ENCODE measurements at regions not wholly inside any gene's neighbourhood (a gene's known extent, or its start where the extent isn't known, plus 50 kb on each side); places are given as distances from the start of the nearest gene placed in this dataset.

GRCh38 chr1:104358621-104359020, 608.9 kb downstream of the AMY1C start:
- no peaks in the 10 kb centered on the region for H3K27me3 ChIP-seq (ENCODE audit: control insufficient read depth in 3 of 3, insufficient read depth in 3 of 3, low read length in 3 of 3)
- H3K36me3 ChIP-seq (ENCODE audit: control insufficient read depth in 3 of 3, insufficient read depth in 2 of 3, low read depth in 1 of 3, low read length in 3 of 3), result no peaks in the 10 kb centered on the region
- no peaks in the 10 kb centered on the region for H3K4me1 ChIP-seq (ENCODE audit: control insufficient read depth in 3 of 3, insufficient read depth in 2 of 3, low read depth in 1 of 3, low read length in 2 of 3)
- no peak overlapping the region for H3K27ac ChIP-seq (ENCODE audit: low read depth in 1 of 3, low read length in 2 of 3)
- DNase-seq (no peak), FAIRE-seq (no peak)
- WGBS, 3 donors, result 64 to 73% (median 72%) methylated on average over 3 of the region's 3 CpGs
- no peak overlapping the region for H3K4me3 ChIP-seq (ENCODE audit: low read depth in 1 of 3, low read length in 3 of 3)
- H3K9me3 ChIP-seq (ENCODE audit: control insufficient read depth in 2 of 2, insufficient read depth in 1 of 2, low read depth in 1 of 2, low read length in 1 of 2), result no peaks in the 10 kb centered on the region

GRCh38 chr1:104378414-104378813, 628.7 kb downstream of the AMY1C start:
- Histone ChIP-seq H3K4me3 (ENCODE audit: low read depth in 1 of 3, low read length in 3 of 3) (no peak overlapping the region), H3K36me3 (ENCODE audit: control insufficient read depth in 3 of 3, insufficient read depth in 2 of 3, low read depth in 1 of 3, low read length in 3 of 3) (no peaks in the 10 kb centered on the region), H3K27me3 (ENCODE audit: control insufficient read depth in 3 of 3, insufficient read depth in 3 of 3, low read length in 3 of 3) (no peaks in the 10 kb centered on the region), H3K4me1 (ENCODE audit: control insufficient read depth in 3 of 3, insufficient read depth in 2 of 3, low read depth in 1 of 3, low read length in 2 of 3) (no peaks in the 10 kb centered on the region), H3K9me3 (ENCODE audit: control insufficient read depth in 2 of 2, insufficient read depth in 1 of 2, low read depth in 1 of 2, low read length in 1 of 2) (no peaks in the 10 kb centered on the region), H3K27ac (ENCODE audit: low read depth in 1 of 3, low read length in 2 of 3) (no peak overlapping the region)
- 5 to 18% (median 10%) methylated on average over 1 of the region's 1 CpG for WGBS, 3 donors
- DNase-seq (no peak), FAIRE-seq (no peak)

- H3K4me1 ChIP-seq (ENCODE audit: control insufficient read depth in 3 of 3, insufficient read depth in 2 of 3, low read depth in 1 of 3, low read length in 2 of 3), result no peaks in the 10 kb centered on the region
- FAIRE-seq, result no peak
- no peak overlapping the region for H3K27ac ChIP-seq (ENCODE audit: low read depth in 1 of 3, low read length in 2 of 3)
- WGBS, 3 donors, result 85 to 100% (median 85%) methylated on average over 2 of the region's 2 CpGs
- no peak for DNase-seq
- H3K9me3 ChIP-seq (ENCODE audit: control insufficient read depth in 2 of 2, insufficient read depth in 1 of 2, low read depth in 1 of 2, low read length in 1 of 2), result no peaks in the 10 kb centered on the region
- no peaks in the 10 kb centered on the region for H3K36me3 ChIP-seq (ENCODE audit: control insufficient read depth in 3 of 3, insufficient read depth in 2 of 3, low read depth in 1 of 3, low read length in 3 of 3)
- no peaks in the 10 kb centered on the region for H3K27me3 ChIP-seq (ENCODE audit: control insufficient read depth in 3 of 3, insufficient read depth in 3 of 3, low read length in 3 of 3)
- H3K4me3 ChIP-seq (ENCODE audit: low read depth in 1 of 3, low read length in 3 of 3), result no peak overlapping the region
These were observed 630.3 kb downstream of the AMY1C start for GRCh38 chr1:104380003-104380402.

GRCh38 chr1:104387716-104388508, 638.2 kb downstream of the AMY1C start:
- WGBS, 3 donors, result 67 to 75% (median 71%) methylated on average over 5 of the region's 5 CpGs
- H3K36me3 ChIP-seq (ENCODE audit: control insufficient read depth in 3 of 3, insufficient read depth in 2 of 3, low read depth in 1 of 3, low read length in 3 of 3), result no peaks in the 10 kb centered on the region
- H3K4me1 ChIP-seq (ENCODE audit: control insufficient read depth in 3 of 3, insufficient read depth in 2 of 3, low read depth in 1 of 3, low read length in 2 of 3), result no peaks in the 10 kb centered on the region
- DNase-seq, result no peak
- H3K27me3 ChIP-seq (ENCODE audit: control insufficient read depth in 3 of 3, insufficient read depth in 3 of 3, low read length in 3 of 3), result no peaks in the 10 kb centered on the region
- FAIRE-seq, result no peak
- peaks cover 0 to 4% of the 10 kb centered on the region in 2 donors for H3K9me3 ChIP-seq (ENCODE audit: control insufficient read depth in 2 of 2, insufficient read depth in 1 of 2, low read depth in 1 of 2, low read length in 1 of 2)
- no peak overlapping the region for H3K27ac ChIP-seq (ENCODE audit: low read depth in 1 of 3, low read length in 2 of 3)
- H3K4me3 ChIP-seq (ENCODE audit: low read depth in 1 of 3, low read length in 3 of 3), result no peak overlapping the region

- Histone ChIP-seq H3K4me3 (ENCODE audit: low read depth in 1 of 3, low read length in 3 of 3) (no peak overlapping the region), H3K9me3 (ENCODE audit: control insufficient read depth in 2 of 2, insufficient read depth in 1 of 2, low read depth in 1 of 2, low read length in 1 of 2) (peaks cover 0 to 4% of the 10 kb centered on the region in 2 donors), H3K27me3 (ENCODE audit: control insufficient read depth in 3 of 3, insufficient read depth in 3 of 3, low read length in 3 of 3) (no peaks in the 10 kb centered on the region), H3K27ac (ENCODE audit: low read depth in 1 of 3, low read length in 2 of 3) (no peak overlapping the region), H3K36me3 (ENCODE audit: control insufficient read depth in 3 of 3, insufficient read depth in 2 of 3, low read depth in 1 of 3, low read length in 3 of 3) (no peaks in the 10 kb centered on the region), H3K4me1 (ENCODE audit: control insufficient read depth in 3 of 3, insufficient read depth in 2 of 3, low read depth in 1 of 3, low read length in 2 of 3) (no peaks in the 10 kb centered on the region)
- WGBS, 3 donors, result 53 to 69% (median 55%) methylated on average over 1 of the region's 1 CpG
- no peak for DNase-seq
- no peak for FAIRE-seq
These were observed 642.9 kb downstream of the AMY1C start for GRCh38 chr1:104392552-104392951.

- H3K27ac ChIP-seq (ENCODE audit: low read depth in 1 of 3, low read length in 2 of 3), result no peak overlapping the region
- H3K36me3 ChIP-seq (ENCODE audit: control insufficient read depth in 3 of 3, insufficient read depth in 2 of 3, low read depth in 1 of 3, low read length in 3 of 3), result no peaks in the 10 kb centered on the region
- no peaks in the 10 kb centered on the region for H3K4me1 ChIP-seq (ENCODE audit: control insufficient read depth in 3 of 3, insufficient read depth in 2 of 3, low read depth in 1 of 3, low read length in 2 of 3)
- H3K9me3 ChIP-seq (ENCODE audit: control insufficient read depth in 2 of 2, insufficient read depth in 1 of 2, low read depth in 1 of 2, low read length in 1 of 2), result no peaks in the 10 kb centered on the region
- H3K27me3 ChIP-seq (ENCODE audit: control insufficient read depth in 3 of 3, insufficient read depth in 3 of 3, low read length in 3 of 3), result no peaks in the 10 kb centered on the region
- no peak for DNase-seq
- 33 to 39% (median 38%) methylated on average over 2 of the region's 2 CpGs for WGBS, 3 donors
- H3K4me3 ChIP-seq (ENCODE audit: low read depth in 1 of 3, low read length in 3 of 3), result no peak overlapping the region
- no peak for FAIRE-seq
These were observed 652.5 kb downstream of the AMY1C start for GRCh38 chr1:104402178-104402577.

GRCh38 chr1:104403883-104404282, 654.2 kb downstream of the AMY1C start:
- H3K4me1 ChIP-seq (ENCODE audit: control insufficient read depth in 3 of 3, insufficient read depth in 2 of 3, low read depth in 1 of 3, low read length in 2 of 3), result no peaks in the 10 kb centered on the region
- FAIRE-seq, result no peak

GRCh38 chr1:104406728-104407127, 657.0 kb downstream of the AMY1C start:
- DNase-seq (no peak), FAIRE-seq (no peak)
- Histone ChIP-seq H3K27ac (ENCODE audit: low read depth in 1 of 3, low read length in 2 of 3) (no peak overlapping the region), H3K4me3 (ENCODE audit: low read depth in 1 of 3, low read length in 3 of 3) (no peak overlapping the region), H3K4me1 (ENCODE audit: control insufficient read depth in 3 of 3, insufficient read depth in 2 of 3, low read depth in 1 of 3, low read length in 2 of 3) (no peaks in the 10 kb centered on the region), H3K9me3 (ENCODE audit: control insufficient read depth in 2 of 2, insufficient read depth in 1 of 2, low read depth in 1 of 2, low read length in 1 of 2) (peaks cover 0 to 4% of the 10 kb centered on the region in 2 donors), H3K36me3 (ENCODE audit: control insufficient read depth in 3 of 3, insufficient read depth in 2 of 3, low read depth in 1 of 3, low read length in 3 of 3) (no peaks in the 10 kb centered on the region), H3K27me3 (ENCODE audit: control insufficient read depth in 3 of 3, insufficient read depth in 3 of 3, low read length in 3 of 3) (no peaks in the 10 kb centered on the region)
- WGBS, 3 donors, result 66 to 77% (median 72%) methylated on average over 2 of the region's 2 CpGs

More at GRCh38 chr1:104403883-104404282, 654.2 kb downstream of the AMY1C start:
- Histone ChIP-seq H3K9me3 (ENCODE audit: control insufficient read depth in 2 of 2, insufficient read depth in 1 of 2, low read depth in 1 of 2, low read length in 1 of 2) (peaks cover 0 to 4% of the 10 kb centered on the region in 2 donors), H3K27ac (ENCODE audit: low read depth in 1 of 3, low read length in 2 of 3) (no peak overlapping the region), H3K36me3 (ENCODE audit: control insufficient read depth in 3 of 3, insufficient read depth in 2 of 3, low read depth in 1 of 3, low read length in 3 of 3) (no peaks in the 10 kb centered on the region), H3K4me3 (ENCODE audit: low read depth in 1 of 3, low read length in 3 of 3) (no peak overlapping the region), H3K27me3 (ENCODE audit: control insufficient read depth in 3 of 3, insufficient read depth in 3 of 3, low read length in 3 of 3) (no peaks in the 10 kb centered on the region)
- no peak for DNase-seq
- whole genome bisulfite sequencing, 3 donors, result 79 to 87% (median 84%) methylated on average over 1 of the region's 1 CpG

GRCh38 chr1:104408268-104408667, 658.6 kb downstream of the AMY1C start:
- WGBS, 3 donors, result 76 to 79% (median 79%) methylated on average over 8 of the region's 8 CpGs
- peaks cover 0 to 4% of the 10 kb centered on the region in 2 donors for H3K9me3 ChIP-seq (ENCODE audit: control insufficient read depth in 2 of 2, insufficient read depth in 1 of 2, low read depth in 1 of 2, low read length in 1 of 2)
- FAIRE-seq (no peak), DNase-seq (no peak)
- H3K36me3 ChIP-seq (ENCODE audit: control insufficient read depth in 3 of 3, insufficient read depth in 2 of 3, low read depth in 1 of 3, low read length in 3 of 3), result no peaks in the 10 kb centered on the region
- no peak overlapping the region for H3K4me3 ChIP-seq (ENCODE audit: low read depth in 1 of 3, low read length in 3 of 3)
- no peaks in the 10 kb centered on the region for H3K4me1 ChIP-seq (ENCODE audit: control insufficient read depth in 3 of 3, insufficient read depth in 2 of 3, low read depth in 1 of 3, low read length in 2 of 3)
- no peaks in the 10 kb centered on the region for H3K27me3 ChIP-seq (ENCODE audit: control insufficient read depth in 3 of 3, insufficient read depth in 3 of 3, low read length in 3 of 3)
- H3K27ac ChIP-seq (ENCODE audit: low read depth in 1 of 3, low read length in 2 of 3), result no peak overlapping the region
